GM23338 (cell line): ENCODE measurements at regions not wholly inside any gene's neighbourhood (a gene's known extent, or its start where the extent isn't known, plus 50 kb on each side); places are given as distances from the start of the nearest gene placed in this dataset.

Source experiments
- ATAC-seq: fragments of 200-7000 bp; cut with Tn5 transposase; 3 replicates; pipeline ENCODE4 v1.9.1; 2020
- DNase-seq: peaks from one replicate; pipeline ENCODE4 v3.0.0-alpha.2; 2015; ENCODE audit warnings: low spot score
- H2AFZ ChIP-seq: fragments of 200-600 bp; sonication (generic); 2 replicates; pipeline ENCODE4 v1.8.0; 2016; ENCODE audit warnings: antibody characterized with exemption, mild to moderate bottlenecking, moderate library complexity
- H3F3A ChIP-seq: fragments of 200-600 bp; sonication (generic); replicated peaks from 2 replicates; pipeline ENCODE4 v1.8.0; 2017; ENCODE audit warnings: antibody characterized with exemption, mixed run types, low read depth
- H3K27ac ChIP-seq: fragments of 200-600 bp; sonication (generic); 2 replicates; pipeline ENCODE4 v1.6.1; 2016; ENCODE audit warnings: low read depth
- H3K27me3 ChIP-seq: fragments of 200-600 bp; sonication (generic); 2 replicates; pipeline ENCODE4 v1.8.0; 2016; ENCODE audit warnings: mild to moderate bottlenecking, mixed run types, moderate library complexity; ENCODE audit not compliant: insufficient read depth
- H3K36me3 ChIP-seq: fragments of 200-600 bp; sonication (generic); 2 replicates; pipeline ENCODE4 v1.8.0; 2016; ENCODE audit warnings: mild to moderate bottlenecking; ENCODE audit not compliant: insufficient read depth
- H3K4me1 ChIP-seq: fragments of 200-600 bp; sonication (generic); 2 replicates; pipeline ENCODE4 v1.8.0; 2016; ENCODE audit warnings: mild to moderate bottlenecking, moderate library complexity; ENCODE audit not compliant: insufficient read depth
- H3K4me2 ChIP-seq: fragments of 200-600 bp; sonication (generic); 2 replicates; pipeline ENCODE4 v1.7.1; 2017; ENCODE audit warnings: mixed run types
- H3K4me3 ChIP-seq: fragments of 200-600 bp; sonication (generic); 2 replicates; pipeline ENCODE4 v1.6.1; 2016; ENCODE audit warnings: mixed run types
- H3K79me2 ChIP-seq: fragments of 200-600 bp; sonication (generic); replicated peaks from 2 replicates; pipeline ENCODE4 v1.8.0; 2017; ENCODE audit warnings: mild to moderate bottlenecking; ENCODE audit not compliant: insufficient read depth
- H3K9me2 ChIP-seq: fragments of 200-600 bp; sonication (generic); 2 replicates; pipeline ENCODE4 v1.8.0; 2017; ENCODE audit not compliant: insufficient read depth
- H4K20me1 ChIP-seq: fragments of 200-600 bp; sonication (generic); replicated peaks from 2 replicates; pipeline ENCODE4 v1.8.0; 2017; ENCODE audit warnings: mild to moderate bottlenecking; ENCODE audit not compliant: insufficient read depth
- H3K27ac Mint-ChIP-seq: 2 replicates; pipeline ENCODE4 v1.8.0; 2020; ENCODE audit warnings: inconsistent platforms, mild to moderate bottlenecking, moderate library complexity, mixed read lengths
- H3K27me3 Mint-ChIP-seq: 3 replicates; pipeline ENCODE4 v1.8.0; 2022; ENCODE audit warnings: low read depth, mild to moderate bottlenecking, moderate library complexity, mixed read lengths, inconsistent platforms; ENCODE audit not compliant: insufficient read depth, poor library complexity
- H3K36me3 Mint-ChIP-seq: 3 replicates; pipeline ENCODE4 v1.8.0; 2021; ENCODE audit warnings: low read depth, mild to moderate bottlenecking, inconsistent platforms, moderate library complexity, mixed read lengths
- H3K4me1 Mint-ChIP-seq: 3 replicates; pipeline ENCODE4 v1.8.0; 2020; ENCODE audit warnings: mild to moderate bottlenecking, inconsistent platforms, mixed read lengths
- H3K4me3 Mint-ChIP-seq: 3 replicates; pipeline ENCODE4 v1.8.0; 2021; ENCODE audit warnings: moderate library complexity, mild to moderate bottlenecking, inconsistent platforms, mixed read lengths
- H3K9me3 Mint-ChIP-seq: 3 replicates; pipeline ENCODE4 v1.8.0; 2020; ENCODE audit warnings: moderate library complexity, mild to moderate bottlenecking, inconsistent platforms, mixed read lengths
- CREB1 ChIP-seq: fragments of 250-450 bp; sonication (Bioruptor Pico); IDR thresholded peaks from 2 replicates; pipeline ENCODE4 v1.5.0; 2020; ENCODE audit warnings: low read depth, mild to moderate bottlenecking, moderate library complexity
- EZH2 ChIP-seq: fragments of 200-600 bp; sonication (generic); IDR thresholded peaks from one replicate; pipeline ENCODE4 v1.8.0; 2017; ENCODE audit warnings: antibody characterized with exemption, mild to moderate bottlenecking, low read depth; ENCODE audit not compliant: unreplicated experiment
- EZH2phosphoT487 ChIP-seq: fragments of 200-600 bp; sonication (generic); IDR thresholded peaks from one replicate; pipeline ENCODE4 v1.8.1; 2018; ENCODE audit warnings: antibody characterized with exemption; ENCODE audit not compliant: unreplicated experiment
- JUNB ChIP-seq: IDR thresholded peaks from one replicate; pipeline ENCODE4 v1.6.1; 2016; ENCODE audit warnings: antibody characterized with exemption; ENCODE audit not compliant: unreplicated experiment
- NANOG ChIP-seq: IDR thresholded peaks from 2 replicates; pipeline ENCODE4 v1.6.1; 2016; ENCODE audit warnings: antibody characterized with exemption, borderline replicate concordance
- STAT1 ChIP-seq: IDR thresholded peaks from one replicate; pipeline ENCODE4 v1.6.1; 2016; ENCODE audit warnings: antibody characterized with exemption; ENCODE audit not compliant: unreplicated experiment
- ZNF114 ChIP-seq: fragments of 250-450 bp; sonication (Bioruptor Pico); IDR thresholded peaks from 2 replicates; pipeline ENCODE4 v1.5.0; 2020; ENCODE audit warnings: mild to moderate bottlenecking, moderate library complexity
- TF ChIP-seq, protein P1 (sequence below), 2 experiments: fragments of 200-600 bp in 1 of 2; sonication (generic) in 1 of 2; conservative IDR thresholded peaks; 2 replicates each; pipeline versions ENCODE4 v1.5.1 to v1.6.1; 2016 to 2017; ENCODE audit warnings: antibody characterized with exemption in 2 of 2, low read depth in 2 of 2, mild to moderate bottlenecking in 2 of 2, moderate library complexity in 1 of 2
- TF ChIP-seq, protein P2 (sequence below): IDR thresholded peaks from 2 replicates; pipeline ENCODE4 v1.6.1; 2016; ENCODE audit warnings: antibody characterized with exemption

- Mint-ChIP-seq H3K27ac (no peak overlapping the region), H3K27me3 (peaks cover 5% of the 10 kb centered on the region)
- no peak for ATAC-seq
Measured at GRCh38 chr11:130792772-130793171, 123.5 kb downstream of the SNX19 start.

DNA sequence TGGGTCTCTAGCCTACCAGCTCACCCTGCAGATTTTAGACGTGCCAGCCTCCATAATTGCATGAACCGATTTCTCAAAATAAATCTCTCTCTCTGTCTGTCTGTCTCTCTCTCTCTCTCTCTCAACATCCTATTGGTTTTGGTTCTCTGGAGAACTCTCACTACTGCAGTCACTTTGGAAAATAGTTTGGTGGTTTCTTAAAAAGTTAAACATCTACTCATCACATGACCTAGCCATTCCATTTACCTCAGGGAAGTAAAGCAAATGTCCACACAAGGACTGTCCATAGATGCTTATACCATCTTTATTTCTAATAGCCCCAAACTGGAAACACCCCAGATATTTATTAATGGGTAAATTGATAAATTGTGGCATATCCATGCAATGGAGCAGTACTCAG lies 119.5 kb downstream of the SNX19 start:
- H3K4me2 ChIP-seq = no peak overlapping the region
- no peak overlapping the region for H3K27ac Mint-ChIP-seq
- H3K36me3 Mint-ChIP-seq = no peaks in the 10 kb centered on the region
- 0 out of 3 replicates have a peak, but pooled peaks cover 9% of the 10 kb centered on the region for H3K4me1 Mint-ChIP-seq
- no peaks in the 10 kb centered on the region for H3K79me2 ChIP-seq
- no peak for DNase-seq
- H3K4me1 ChIP-seq = no peaks in the 10 kb centered on the region
- H3K4me3 Mint-ChIP-seq = no peak overlapping the region
- no peaks in the 10 kb centered on the region for H3K9me2 ChIP-seq
- no peak for ATAC-seq
- no peaks in the 10 kb centered on the region for H3K27me3 Mint-ChIP-seq
- no peak overlapping the region for H3K4me3 ChIP-seq
- H3F3A ChIP-seq = no peaks in the 10 kb centered on the region
- H4K20me1 ChIP-seq = no peaks in the 10 kb centered on the region
- H2AFZ ChIP-seq = no peak overlapping the region
- TF ChIP-seq, protein P1, sequence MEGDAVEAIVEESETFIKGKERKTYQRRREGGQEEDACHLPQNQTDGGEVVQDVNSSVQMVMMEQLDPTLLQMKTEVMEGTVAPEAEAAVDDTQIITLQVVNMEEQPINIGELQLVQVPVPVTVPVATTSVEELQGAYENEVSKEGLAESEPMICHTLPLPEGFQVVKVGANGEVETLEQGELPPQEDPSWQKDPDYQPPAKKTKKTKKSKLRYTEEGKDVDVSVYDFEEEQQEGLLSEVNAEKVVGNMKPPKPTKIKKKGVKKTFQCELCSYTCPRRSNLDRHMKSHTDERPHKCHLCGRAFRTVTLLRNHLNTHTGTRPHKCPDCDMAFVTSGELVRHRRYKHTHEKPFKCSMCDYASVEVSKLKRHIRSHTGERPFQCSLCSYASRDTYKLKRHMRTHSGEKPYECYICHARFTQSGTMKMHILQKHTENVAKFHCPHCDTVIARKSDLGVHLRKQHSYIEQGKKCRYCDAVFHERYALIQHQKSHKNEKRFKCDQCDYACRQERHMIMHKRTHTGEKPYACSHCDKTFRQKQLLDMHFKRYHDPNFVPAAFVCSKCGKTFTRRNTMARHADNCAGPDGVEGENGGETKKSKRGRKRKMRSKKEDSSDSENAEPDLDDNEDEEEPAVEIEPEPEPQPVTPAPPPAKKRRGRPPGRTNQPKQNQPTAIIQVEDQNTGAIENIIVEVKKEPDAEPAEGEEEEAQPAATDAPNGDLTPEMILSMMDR (conservative IDR thresholded peaks at IDR 0.05; ENCODE audit: low read depth in 2 of 2) = no peak
- TF ChIP-seq EZH2phosphoT487 = no peak
- no peaks in the 10 kb centered on the region for H3K36me3 ChIP-seq
- H3K9me3 Mint-ChIP-seq = no peaks in the 10 kb centered on the region
- H3K27ac ChIP-seq = no peak overlapping the region
- H3K27me3 ChIP-seq = no peaks in the 10 kb centered on the region

More at GRCh38 chr11:130792772-130793171, 123.5 kb downstream of the SNX19 start:
- no peak overlapping the region for H3K4me2 ChIP-seq
- no peaks in the 10 kb centered on the region for H3K27me3 ChIP-seq
- no peaks in the 10 kb centered on the region for H3K4me1 ChIP-seq
- TF ChIP-seq, protein P2, sequence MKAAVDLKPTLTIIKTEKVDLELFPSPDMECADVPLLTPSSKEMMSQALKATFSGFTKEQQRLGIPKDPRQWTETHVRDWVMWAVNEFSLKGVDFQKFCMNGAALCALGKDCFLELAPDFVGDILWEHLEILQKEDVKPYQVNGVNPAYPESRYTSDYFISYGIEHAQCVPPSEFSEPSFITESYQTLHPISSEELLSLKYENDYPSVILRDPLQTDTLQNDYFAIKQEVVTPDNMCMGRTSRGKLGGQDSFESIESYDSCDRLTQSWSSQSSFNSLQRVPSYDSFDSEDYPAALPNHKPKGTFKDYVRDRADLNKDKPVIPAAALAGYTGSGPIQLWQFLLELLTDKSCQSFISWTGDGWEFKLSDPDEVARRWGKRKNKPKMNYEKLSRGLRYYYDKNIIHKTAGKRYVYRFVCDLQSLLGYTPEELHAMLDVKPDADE = no peak
- TF ChIP-seq STAT1 (no peak), JUNB (no peak), ZNF114 (CRISPR knock-in tag) (no peak), CREB1 (CRISPR knock-in tag) (no peak), NANOG (no peak)
- H2AFZ ChIP-seq = no peak overlapping the region
- no peak overlapping the region for H3K4me3 ChIP-seq
- Mint-ChIP-seq H3K36me3 (no peaks in the 10 kb centered on the region), H3K4me1 (0 out of 3 replicates have a peak, but pooled peaks cover 7% of the 10 kb centered on the region), H3K4me3 (no peak overlapping the region), H3K9me3 (peaks cover 5% of the 10 kb centered on the region; the same call in 2 of the 3 replicates)
- H3F3A ChIP-seq = no peaks in the 10 kb centered on the region
- no peak for DNase-seq
- H3K79me2 ChIP-seq = no peaks in the 10 kb centered on the region
- H4K20me1 ChIP-seq = no peaks in the 10 kb centered on the region
- H3K36me3 ChIP-seq = no peaks in the 10 kb centered on the region
- peaks cover 10% of the 10 kb centered on the region for H3K9me2 ChIP-seq
- no peak overlapping the region for H3K27ac ChIP-seq

- Mint-ChIP-seq H3K27me3 (no peaks in the 10 kb centered on the region), H3K27ac (no peak overlapping the region), H3K4me3 (no peak overlapping the region), H3K36me3 (no peaks in the 10 kb centered on the region), H3K4me1 (peaks cover 14% of the 10 kb centered on the region), H3K9me3 (no peaks in the 10 kb centered on the region)
- no peak for DNase-seq
- H2AFZ ChIP-seq = no peak overlapping the region
- no peak overlapping the region for H3K27ac ChIP-seq
- ATAC-seq = no peak
- H3K36me3 ChIP-seq = no peaks in the 10 kb centered on the region
- no peaks in the 10 kb centered on the region for H3K27me3 ChIP-seq
- no peaks in the 10 kb centered on the region for H3K79me2 ChIP-seq
- no peak overlapping the region for H3K4me3 ChIP-seq
- H3K9me2 ChIP-seq = no peaks in the 10 kb centered on the region
- H3F3A ChIP-seq = no peaks in the 10 kb centered on the region
- H4K20me1 ChIP-seq = no peaks in the 10 kb centered on the region
- no peak overlapping the region for H3K4me2 ChIP-seq
- H3K4me1 ChIP-seq = peaks cover 10% of the 10 kb centered on the region
- no peak for TF ChIP-seq JUNB
- TF ChIP-seq EZH2 = no peak
- no peak for TF ChIP-seq STAT1
- TF ChIP-seq CREB1 (CRISPR knock-in tag) = no peak
- no peak for TF ChIP-seq ZNF114 (CRISPR knock-in tag)
Measured at GRCh38 chr11:130798280-130798679, 118.0 kb downstream of the SNX19 start.
